ENCODE measurements at regions not wholly inside any gene's neighbourhood (a gene's known extent, or its start where the extent isn't known, plus 50 kb on each side); places are given as distances from the start of the nearest gene placed in this dataset.
"Not testable (repeated sequence)": the region's sequence is repeated elsewhere in the genome, so short reads cannot be mapped to it uniquely, and the experiment has no call there.

DNA sequence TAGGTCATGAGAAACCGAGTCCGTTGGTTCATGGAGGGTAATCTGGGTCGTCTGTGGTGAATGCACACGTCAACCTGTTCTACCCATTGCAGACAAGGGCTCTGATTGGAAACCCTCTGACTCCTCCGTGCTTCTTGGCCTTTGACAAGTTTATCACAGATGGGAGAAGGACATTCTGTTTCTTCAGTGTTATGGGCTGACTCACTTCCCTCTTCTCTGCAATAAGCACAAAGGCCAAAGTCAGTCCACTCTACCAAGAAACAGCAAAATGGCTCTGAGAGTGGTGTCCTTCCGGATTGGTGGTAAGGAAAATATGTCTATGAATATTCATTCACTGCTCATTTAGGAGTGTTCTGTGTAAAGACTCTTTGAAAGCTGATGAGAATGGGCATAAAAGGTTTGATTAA, 89.3 kb downstream of the FEM1C start:
- no peaks in the 10 kb centered on the region for H3K9me3 Mint-ChIP-seq
- H3K4me1 ChIP-seq (ENCODE audit: control insufficient read depth in 1 of 2, extremely low read depth in 1 of 2, insufficient read depth in 2 of 2, low read length in 2 of 2): no peaks in the 10 kb centered on the region
- no peaks in the 10 kb centered on the region for H3K36me3 Mint-ChIP-seq
- no peaks in the 10 kb centered on the region for H3K9me3 ChIP-seq
- H3K27me3 Mint-ChIP-seq: no peaks in the 10 kb centered on the region
- no peak overlapping the region for H3K4me3 ChIP-seq (ENCODE audit: control insufficient read depth in 1 of 2, extremely low read depth in 1 of 2, low read length in 1 of 2)
- ChIA-PET POLR2A (no interaction called here), CTCF (no interaction called here)
- no peak for ATAC-seq (replicated peaks in 1 of 4)
- H3K4me3 Mint-ChIP-seq: no peak overlapping the region
- WGBS (ENCODE audit: insufficient coverage): 72% methylated on average over 4 of the region's 6 CpGs
- no peak overlapping the region for H3K27ac Mint-ChIP-seq
- H3K27ac ChIP-seq (ENCODE audit: low read length): no peak overlapping the region
- DNase-seq: no peak
- H3K4me1 Mint-ChIP-seq: no peaks in the 10 kb centered on the region
- H3K36me3 ChIP-seq (ENCODE audit: control insufficient read depth in 2 of 2, extremely low read depth in 1 of 2, insufficient read depth in 1 of 2, low read length in 1 of 2): no peaks in the 10 kb centered on the region
- H3K27me3 ChIP-seq (replicated peaks in 1 of 2; ENCODE audit: control insufficient read depth in 2 of 2, extremely low read depth in 1 of 2, insufficient read depth in 2 of 2, low read length in 1 of 2): peaks cover 0 to 12% of the 10 kb centered on the region in 2 experiments

GRCh38 chr5:115453391-115454095, 91.0 kb downstream of the FEM1C start:
- no peak overlapping the region for H3K4me3 ChIP-seq (ENCODE audit: control insufficient read depth in 1 of 2, extremely low read depth in 1 of 2, low read length in 1 of 2)
- ChIA-PET CTCF (no interaction called here), POLR2A (no interaction called here)
- no peaks in the 10 kb centered on the region for H3K4me1 ChIP-seq (ENCODE audit: control insufficient read depth in 1 of 2, extremely low read depth in 1 of 2, insufficient read depth in 2 of 2, low read length in 2 of 2)
- peaks cover 0 to 9% of the 10 kb centered on the region in 2 experiments for H3K27me3 ChIP-seq (replicated peaks in 1 of 2; ENCODE audit: control insufficient read depth in 2 of 2, extremely low read depth in 1 of 2, insufficient read depth in 2 of 2, low read length in 1 of 2)
- no peaks in the 10 kb centered on the region for H3K27me3 Mint-ChIP-seq
- H3K4me3 Mint-ChIP-seq: no peak overlapping the region
- H3K4me1 Mint-ChIP-seq: no peaks in the 10 kb centered on the region
- H3K9me3 Mint-ChIP-seq: no peaks in the 10 kb centered on the region
- no peaks in the 10 kb centered on the region for H3K9me3 ChIP-seq
- no peak overlapping the region for H3K27ac Mint-ChIP-seq
- H3K27ac ChIP-seq (ENCODE audit: low read length): no peak overlapping the region
- DNase-seq (no peak), ATAC-seq (replicated peaks in 1 of 4) (no peak)
- H3K36me3 ChIP-seq (ENCODE audit: control insufficient read depth in 2 of 2, extremely low read depth in 1 of 2, insufficient read depth in 1 of 2, low read length in 1 of 2): no peaks in the 10 kb centered on the region
- 100% methylated on average over 1 of the region's 2 CpGs for WGBS (ENCODE audit: insufficient coverage)
- H3K36me3 Mint-ChIP-seq: no peaks in the 10 kb centered on the region

GRCh38 chr5:115452536-115453235, 91.9 kb downstream of the FEM1C start:
- no peaks in the 10 kb centered on the region for H3K9me3 ChIP-seq
- Mint-ChIP-seq H3K27me3 (no peaks in the 10 kb centered on the region), H3K4me1 (no peaks in the 10 kb centered on the region), H3K27ac (no peak overlapping the region), H3K4me3 (no peak overlapping the region), H3K36me3 (no peaks in the 10 kb centered on the region), H3K9me3 (no peaks in the 10 kb centered on the region)
- POLR2A ChIA-PET: no interaction called here
- no peak overlapping the region for H3K4me3 ChIP-seq (ENCODE audit: control insufficient read depth in 1 of 2, extremely low read depth in 1 of 2, low read length in 1 of 2)
- WGBS (ENCODE audit: insufficient coverage): 80% methylated on average over 2 of the region's 2 CpGs
- ATAC-seq (replicated peaks in 1 of 4): no peak
- CTCF ChIA-PET: no interaction called here
- no peak overlapping the region for H3K27ac ChIP-seq (ENCODE audit: low read length)
- peaks cover 0 to 9% of the 10 kb centered on the region in 2 experiments for H3K27me3 ChIP-seq (replicated peaks in 1 of 2; ENCODE audit: control insufficient read depth in 2 of 2, extremely low read depth in 1 of 2, insufficient read depth in 2 of 2, low read length in 1 of 2)
- H3K4me1 ChIP-seq (ENCODE audit: control insufficient read depth in 1 of 2, extremely low read depth in 1 of 2, insufficient read depth in 2 of 2, low read length in 2 of 2): no peaks in the 10 kb centered on the region
- H3K36me3 ChIP-seq (ENCODE audit: control insufficient read depth in 2 of 2, extremely low read depth in 1 of 2, insufficient read depth in 1 of 2, low read length in 1 of 2): no peaks in the 10 kb centered on the region
- DNase-seq: no peak

DNA sequence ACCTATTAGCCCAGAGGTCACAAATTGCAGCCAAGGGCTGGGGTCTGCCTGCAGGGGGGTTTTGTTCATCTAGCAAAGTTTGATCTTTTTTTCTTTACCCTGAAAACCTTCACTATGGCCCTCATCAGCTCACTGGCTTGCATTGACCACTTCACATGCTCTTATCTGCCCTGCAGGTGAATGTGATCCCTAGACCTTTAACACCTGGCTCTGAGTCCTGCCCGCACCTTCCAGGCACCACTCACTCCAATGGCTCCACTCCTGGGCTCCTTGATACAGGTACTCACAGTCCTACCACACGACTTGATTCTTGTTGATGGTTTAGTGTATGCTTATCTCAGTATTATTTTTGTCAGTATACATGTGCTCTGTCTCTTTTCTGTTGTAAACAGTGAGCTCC, 92.5 kb downstream of the FEM1C start:
- Histone ChIP-seq H3K4me3 (ENCODE audit: control insufficient read depth in 1 of 2, extremely low read depth in 1 of 2, low read length in 1 of 2) (no peak overlapping the region), H3K4me1 (ENCODE audit: control insufficient read depth in 1 of 2, extremely low read depth in 1 of 2, insufficient read depth in 2 of 2, low read length in 2 of 2) (no peaks in the 10 kb centered on the region), H3K9me3 (no peaks in the 10 kb centered on the region), H3K27ac (ENCODE audit: low read length) (no peak overlapping the region), H3K27me3 (replicated peaks in 1 of 2; ENCODE audit: control insufficient read depth in 2 of 2, extremely low read depth in 1 of 2, insufficient read depth in 2 of 2, low read length in 1 of 2) (peaks cover 0 to 9% of the 10 kb centered on the region in 2 experiments), H3K36me3 (ENCODE audit: control insufficient read depth in 2 of 2, extremely low read depth in 1 of 2, insufficient read depth in 1 of 2, low read length in 1 of 2) (no peaks in the 10 kb centered on the region)
- no peak overlapping the region for H3K27ac Mint-ChIP-seq
- no peak overlapping the region for H3K4me3 Mint-ChIP-seq
- no peaks in the 10 kb centered on the region for H3K36me3 Mint-ChIP-seq
- ChIA-PET POLR2A (no interaction called here), CTCF (no interaction called here)
- H3K27me3 Mint-ChIP-seq: no peaks in the 10 kb centered on the region
- no peak for DNase-seq
- peaks cover 0 to 2% (median 0%) of the 10 kb centered on the region in 3 donors for H3K9me3 Mint-ChIP-seq
- ATAC-seq (replicated peaks in 1 of 4): no peak
- no peaks in the 10 kb centered on the region for H3K4me1 Mint-ChIP-seq
- WGBS (ENCODE audit: insufficient coverage): no CpG with 5 or more reads among the region's 2 CpGs

- Histone ChIP-seq H3K4me3 (ENCODE audit: control insufficient read depth in 1 of 2, extremely low read depth in 1 of 2, low read length in 1 of 2) (no peak overlapping the region), H3K4me1 (ENCODE audit: control insufficient read depth in 1 of 2, extremely low read depth in 1 of 2, insufficient read depth in 2 of 2, low read length in 2 of 2) (no peaks in the 10 kb centered on the region), H3K27ac (ENCODE audit: low read length) (no peak overlapping the region), H3K27me3 (replicated peaks in 1 of 2; ENCODE audit: control insufficient read depth in 2 of 2, extremely low read depth in 1 of 2, insufficient read depth in 2 of 2, low read length in 1 of 2) (peaks cover 0 to 3% of the 10 kb centered on the region in 2 experiments), H3K36me3 (ENCODE audit: control insufficient read depth in 2 of 2, extremely low read depth in 1 of 2, insufficient read depth in 1 of 2, low read length in 1 of 2) (no peaks in the 10 kb centered on the region), H3K9me3 (no peaks in the 10 kb centered on the region)
- ATAC-seq (replicated peaks in 1 of 4) (no peak), DNase-seq (no peak)
- H3K36me3 Mint-ChIP-seq: no peaks in the 10 kb centered on the region
- no CpG with 5 or more reads among the region's 1 CpG for WGBS (ENCODE audit: insufficient coverage)
- H3K4me3 Mint-ChIP-seq: no peak overlapping the region
- H3K27me3 Mint-ChIP-seq: no peaks in the 10 kb centered on the region
- ChIA-PET CTCF (no interaction called here), POLR2A (no interaction called here)
- peaks cover 0 to 2% (median 0%) of the 10 kb centered on the region in 3 donors for H3K9me3 Mint-ChIP-seq
- no peak overlapping the region for H3K27ac Mint-ChIP-seq
- H3K4me1 Mint-ChIP-seq: no peaks in the 10 kb centered on the region
These were observed 93.8 kb downstream of the FEM1C start for GRCh38 chr5:115450741-115451140.

GRCh38 chr5:115448630-115449029, 95.9 kb downstream of the FEM1C start:
- H3K4me1 Mint-ChIP-seq, H3K9me3 Mint-ChIP-seq: not testable (repeated sequence)
- no CpG with 5 or more reads among the region's 7 CpGs for WGBS (ENCODE audit: insufficient coverage)

More at GRCh38 chr5:115448630-115449029, 95.9 kb downstream of the FEM1C start:
- H3K27me3 ChIP-seq (replicated peaks in 1 of 2; ENCODE audit: control insufficient read depth in 2 of 2, extremely low read depth in 1 of 2, insufficient read depth in 2 of 2, low read length in 1 of 2); H3K4me3 Mint-ChIP-seq; H3K36me3 Mint-ChIP-seq; POLR2A ChIA-PET; H3K9me3 ChIP-seq; DNase-seq; ATAC-seq (replicated peaks in 1 of 4); H3K36me3 ChIP-seq (ENCODE audit: control insufficient read depth in 2 of 2, extremely low read depth in 1 of 2, insufficient read depth in 1 of 2, low read length in 1 of 2); H3K27ac Mint-ChIP-seq; H3K4me1 ChIP-seq (ENCODE audit: control insufficient read depth in 1 of 2, extremely low read depth in 1 of 2, insufficient read depth in 2 of 2, low read length in 2 of 2); H3K27ac ChIP-seq (ENCODE audit: low read length); CTCF ChIA-PET; H3K4me3 ChIP-seq (ENCODE audit: control insufficient read depth in 1 of 2, extremely low read depth in 1 of 2, low read length in 1 of 2): not testable (repeated sequence)
- H3K27me3 Mint-ChIP-seq: peaks cover 9 to 14% of the 10 kb centered on the region in 2 donors

Data from T-cell (primary cell).